VCaP (cell line): ENCODE measurements at regions not wholly inside any gene's neighbourhood (a gene's known extent, or its start where the extent isn't known, plus 50 kb on each side); places are given as distances from the start of the nearest gene placed in this dataset.
"Not testable (repeated sequence)": the region's sequence is repeated elsewhere in the genome, so short reads cannot be mapped to it uniquely, and the experiment has no call there.

Experiments
- H3K27ac ChIP-seq: fragments of 450-650 bp; 2 replicates; pipeline ENCODE4 v1.5.1; 2017
- TF ChIP-seq, protein P1 (sequence below): fragments of 450-650 bp; conservative IDR thresholded peaks from 2 replicates; pipeline ENCODE4 v1.5.1; 2017; ENCODE audit warnings: mild to moderate bottlenecking, moderate library complexity

- H3K27ac ChIP-seq = no peak overlapping the region
- TF ChIP-seq, protein P1, sequence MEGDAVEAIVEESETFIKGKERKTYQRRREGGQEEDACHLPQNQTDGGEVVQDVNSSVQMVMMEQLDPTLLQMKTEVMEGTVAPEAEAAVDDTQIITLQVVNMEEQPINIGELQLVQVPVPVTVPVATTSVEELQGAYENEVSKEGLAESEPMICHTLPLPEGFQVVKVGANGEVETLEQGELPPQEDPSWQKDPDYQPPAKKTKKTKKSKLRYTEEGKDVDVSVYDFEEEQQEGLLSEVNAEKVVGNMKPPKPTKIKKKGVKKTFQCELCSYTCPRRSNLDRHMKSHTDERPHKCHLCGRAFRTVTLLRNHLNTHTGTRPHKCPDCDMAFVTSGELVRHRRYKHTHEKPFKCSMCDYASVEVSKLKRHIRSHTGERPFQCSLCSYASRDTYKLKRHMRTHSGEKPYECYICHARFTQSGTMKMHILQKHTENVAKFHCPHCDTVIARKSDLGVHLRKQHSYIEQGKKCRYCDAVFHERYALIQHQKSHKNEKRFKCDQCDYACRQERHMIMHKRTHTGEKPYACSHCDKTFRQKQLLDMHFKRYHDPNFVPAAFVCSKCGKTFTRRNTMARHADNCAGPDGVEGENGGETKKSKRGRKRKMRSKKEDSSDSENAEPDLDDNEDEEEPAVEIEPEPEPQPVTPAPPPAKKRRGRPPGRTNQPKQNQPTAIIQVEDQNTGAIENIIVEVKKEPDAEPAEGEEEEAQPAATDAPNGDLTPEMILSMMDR = no peak
These were observed 282.7 kb downstream of the WDR11 start for GRCh38 chr10:121133901-121134300.

- TF ChIP-seq, protein P1 = no peak
- H3K27ac ChIP-seq = no peak overlapping the region
These were observed 283.5 kb downstream of the WDR11 start for GRCh38 chr10:121134711-121135110.

DNA sequence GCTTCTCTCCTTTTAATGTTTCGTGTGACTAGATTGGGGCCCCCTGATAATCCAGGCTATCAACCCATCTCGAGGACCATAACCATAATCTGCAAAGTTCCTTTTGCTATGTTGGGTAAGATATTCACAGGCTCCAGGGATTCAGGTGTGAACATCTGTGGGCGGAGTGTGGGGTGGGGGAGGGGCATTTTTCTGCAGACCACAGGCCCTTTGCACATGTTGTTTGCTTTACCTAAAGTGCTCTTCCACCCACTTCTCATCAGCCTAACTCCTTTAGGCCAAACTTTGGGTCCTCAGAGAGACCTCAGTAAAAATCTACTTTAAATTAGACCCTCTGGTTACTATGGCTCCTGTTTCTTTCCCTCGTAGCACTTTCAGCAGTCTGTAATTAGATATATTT is 284.4 kb downstream of the WDR11 start:
- TF ChIP-seq, protein P1 = no peak
- H3K27ac ChIP-seq = no peak overlapping the region

GRCh38 chr10:121137533-121137932 is 286.4 kb downstream of the WDR11 start:
- H3K27ac ChIP-seq = no peak overlapping the region
- TF ChIP-seq, protein P1 = no peak

- TF ChIP-seq, protein P1 = no peak
- no peak overlapping the region for H3K27ac ChIP-seq
These were observed 287.1 kb downstream of the WDR11 start for GRCh38 chr10:121138112-121138860.

DNA sequence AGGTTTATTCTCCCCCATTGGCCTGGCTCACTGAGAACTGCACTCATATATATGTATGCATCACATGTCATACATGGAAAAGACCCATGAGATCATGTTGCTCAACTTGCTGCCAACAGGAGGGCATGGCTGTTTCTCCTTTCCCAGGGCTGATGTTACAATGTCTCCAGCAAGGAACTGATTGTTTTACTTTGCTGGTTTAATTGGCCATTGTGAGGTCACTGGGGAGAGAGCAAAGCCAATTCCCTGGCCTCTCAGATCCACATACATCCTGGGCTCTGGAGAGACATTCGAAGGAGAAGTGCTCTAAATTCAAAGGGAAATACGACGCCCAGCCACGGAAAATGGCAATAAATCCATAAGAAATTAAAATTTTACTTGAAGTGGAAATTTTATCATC is 287.8 kb downstream of the WDR11 start:
- TF ChIP-seq, protein P1 = no peak
- H3K27ac ChIP-seq = no peak overlapping the region

DNA sequence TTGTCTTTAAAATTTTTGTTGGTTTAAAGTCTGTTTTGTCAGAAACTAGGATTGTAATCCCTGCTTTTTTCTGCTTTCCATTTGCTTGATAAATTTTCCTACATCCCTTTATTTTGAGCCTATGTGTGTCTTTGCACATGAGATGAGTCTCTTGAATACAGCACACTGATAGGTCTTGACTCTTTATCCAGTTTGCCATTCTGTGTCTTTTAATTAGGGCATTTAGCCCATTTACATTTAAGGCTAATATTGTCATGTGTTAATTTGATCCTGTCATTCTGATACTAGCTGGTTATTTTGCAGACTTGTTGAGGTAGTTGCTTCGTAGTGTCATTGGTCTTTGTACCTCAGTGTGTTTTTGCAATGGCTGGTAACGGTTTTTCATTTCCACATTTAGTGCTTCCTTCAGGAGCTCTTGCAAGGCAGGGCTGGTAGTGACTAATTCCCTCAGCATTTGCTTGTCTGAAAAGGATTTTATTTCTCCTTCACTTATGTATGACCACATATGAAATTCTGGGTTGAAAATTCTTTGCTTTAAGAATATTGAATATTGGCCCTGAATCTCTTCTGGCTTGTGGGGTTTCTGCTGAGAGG is 294.7 kb downstream of the WDR11 start:
- not testable (repeated sequence) for H3K27ac ChIP-seq

DNA sequence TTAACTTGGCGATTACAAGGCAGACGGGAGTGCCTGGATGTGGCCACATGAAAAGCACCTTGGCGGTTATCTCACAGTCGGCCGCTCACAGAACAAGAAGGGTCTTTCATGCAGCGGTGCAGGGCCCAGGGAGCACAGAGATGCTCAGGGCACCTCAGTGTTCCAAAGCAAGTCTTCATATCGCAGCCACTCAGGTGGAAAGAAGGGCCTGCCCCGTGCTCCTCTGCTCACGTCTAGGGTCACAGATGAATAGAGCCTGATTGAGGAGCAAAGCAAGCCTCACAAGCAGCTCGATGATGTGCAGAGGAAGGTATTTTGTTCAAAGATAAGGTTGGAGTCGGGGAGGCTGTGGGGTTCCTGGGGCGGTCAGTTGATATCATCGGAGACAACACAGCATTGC is 297.8 kb downstream of the WDR11 start:
- TF ChIP-seq, protein P1 = no peak
- no peak overlapping the region for H3K27ac ChIP-seq
